RWPE1 (cell line): ENCODE measurements at regions not wholly inside any gene's neighbourhood (a gene's known extent, or its start where the extent isn't known, plus 50 kb on each side); places are given as distances from the start of the nearest gene placed in this dataset.
"Not testable (repeated sequence)": the region's sequence is repeated elsewhere in the genome, so short reads cannot be mapped to it uniquely, and the experiment has no call there.

Experiments
- CTCF ChIA-PET: fragments of 350-600 bp; sonication (Branson Sonifier 250); formaldehyde crosslinking; extraction: SDS; loops from one replicate; lab custom pipeline; 2021; lab: Yijun Ruan, JAX
- POLR2A ChIA-PET: fragments of 400-600 bp; formaldehyde crosslinking; extraction: SDS; loops from one replicate; lab custom pipeline; 2020; ENCODE audit warnings: antibody characterized with exemption; ENCODE audit not compliant: low non-redundant PET; lab: Yijun Ruan, JAX
- DNase-seq: peaks from one replicate; pipeline ENCODE4 v3.0.0; 2012; ENCODE audit warnings: low spot score
- H3K27ac ChIP-seq: fragments of 450-650 bp; 2 replicates; pipeline ENCODE4 v1.5.1; 2017
- CTCF ChIP-seq: fragments of 450-650 bp; conservative IDR thresholded peaks from 2 replicates; pipeline ENCODE4 v1.5.1; 2017; ENCODE audit warnings: low read depth, mild to moderate bottlenecking

- TF ChIP-seq CTCF, result no peak
- no peak for DNase-seq
- POLR2A ChIA-PET, result no interaction called here
- CTCF ChIA-PET, result no interaction called here
- no peak overlapping the region for H3K27ac ChIP-seq
Measured at GRCh38 chr1:67919274-67920072, 86.2 kb upstream of the GNG12 start.

- ChIA-PET CTCF (interaction anchor here (0.6 kb wide), 1 partner anchor 72 kb away, joined by 3 read pairs; no protein-coding TSS in a partner anchor), POLR2A (no interaction called here)
- DNase-seq, result no peak
- H3K27ac ChIP-seq, result no peak overlapping the region
- TF ChIP-seq CTCF, result no peak
Measured at GRCh38 chr1:67918067-67918466, 84.8 kb upstream of the GNG12 start.

- TF ChIP-seq CTCF, result no peak
- CTCF ChIA-PET, result no interaction called here
- no peak for DNase-seq
- H3K27ac ChIP-seq, result no peak overlapping the region
- POLR2A ChIA-PET, result no interaction called here
Measured at GRCh38 chr1:67917006-67917405, 83.7 kb upstream of the GNG12 start.

GRCh38 chr1:67916140-67916886 is 83.0 kb upstream of the GNG12 start:
- DNase-seq, result no peak
- no peak for TF ChIP-seq CTCF
- no peak overlapping the region for H3K27ac ChIP-seq
- ChIA-PET CTCF (no interaction called here), POLR2A (no interaction called here)

GRCh38 chr1:67909776-67910175 is 76.5 kb upstream of the GNG12 start:
- POLR2A ChIA-PET, result no interaction called here
- no peak for TF ChIP-seq CTCF
- no peak for DNase-seq
- H3K27ac ChIP-seq, result no peak overlapping the region
- CTCF ChIA-PET, result no interaction called here

GRCh38 chr1:67908250-67908936 is 75.1 kb upstream of the GNG12 start:
- no peak overlapping the region for H3K27ac ChIP-seq
- DNase-seq, result no peak
- ChIA-PET POLR2A (no interaction called here), CTCF (interaction anchor here (0.6 kb wide), 1 partner anchor 213 kb away, joined by 3 read pairs; no protein-coding TSS in a partner anchor)
- no peak for TF ChIP-seq CTCF

GRCh38 chr1:67907467-67907866 is 74.2 kb upstream of the GNG12 start:
- POLR2A ChIA-PET, DNase-seq, H3K27ac ChIP-seq: not testable (repeated sequence)
- CTCF ChIA-PET, result interaction anchor here (0.6 kb wide), 1 partner anchor 214 kb away, joined by 3 read pairs; no protein-coding TSS in a partner anchor

GRCh38 chr1:67906015-67906414 is 72.7 kb upstream of the GNG12 start:
- H3K27ac ChIP-seq, DNase-seq, POLR2A ChIA-PET: not testable (repeated sequence)
- CTCF ChIA-PET, result interaction anchor here (0.6 kb wide), 1 partner anchor 9 kb away, joined by 4 read pairs; no protein-coding TSS in a partner anchor

- DNase-seq, POLR2A ChIA-PET, H3K27ac ChIP-seq, CTCF ChIA-PET: not testable (repeated sequence)
Measured at GRCh38 chr1:67902546-67903223, 69.4 kb upstream of the GNG12 start.
